GM19328 (cell line): ENCODE measurements at regions not wholly inside any gene's neighbourhood (a gene's known extent, or its start where the extent isn't known, plus 50 kb on each side); places are given as distances from the start of the nearest gene placed in this dataset.

Source experiments
- ATAC-seq: cut with Tn5 transposase; IDR thresholded peaks from one replicate; pipeline ENCODE4 v1.9.1; 2021; ENCODE audit warnings: mild to moderate bottlenecking, moderate library complexity; ENCODE audit not compliant: unreplicated experiment

DNA sequence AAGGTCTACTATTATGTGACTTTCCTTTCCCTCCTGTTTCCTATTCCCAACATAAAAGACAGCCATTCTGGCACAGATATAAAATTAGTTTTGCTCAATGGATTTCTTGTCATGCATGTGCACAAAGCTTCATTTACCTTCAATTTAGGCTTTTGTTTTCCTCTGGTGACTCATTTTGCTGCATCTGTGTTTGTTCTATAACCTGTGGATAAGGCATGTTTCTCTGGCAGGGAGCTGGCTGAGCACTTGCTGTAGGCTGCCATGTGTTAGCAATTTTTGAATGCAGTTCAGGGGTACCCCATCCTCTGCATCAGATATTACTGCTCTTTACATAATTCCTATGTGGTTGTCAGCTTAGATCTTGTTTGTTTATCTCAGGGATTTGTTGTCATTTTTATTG lies 202.8 kb upstream of the GRID2 start:
- ATAC-seq, result no peak

DNA sequence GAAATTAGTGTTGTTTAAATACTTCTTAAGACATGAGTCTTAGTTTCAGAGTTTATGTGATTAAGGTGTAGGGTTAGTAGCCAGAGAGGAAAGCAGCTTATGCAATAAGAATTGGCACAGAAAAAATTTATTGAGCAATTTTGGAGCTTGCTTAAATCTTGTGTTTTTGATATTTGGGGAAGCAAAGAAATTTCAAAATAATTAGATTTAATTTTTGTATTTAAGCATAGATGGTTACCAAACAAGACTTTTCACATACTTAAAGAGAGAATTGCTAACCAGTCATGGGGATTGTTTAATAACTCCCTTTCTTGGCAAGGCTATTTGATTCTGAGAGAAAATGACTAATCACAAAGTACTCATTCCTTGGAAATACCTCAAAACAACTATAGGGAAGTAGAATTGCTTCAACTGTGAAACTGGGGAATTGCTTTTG lies 202.0 kb upstream of the GRID2 start:
- ATAC-seq, result no peak

DNA sequence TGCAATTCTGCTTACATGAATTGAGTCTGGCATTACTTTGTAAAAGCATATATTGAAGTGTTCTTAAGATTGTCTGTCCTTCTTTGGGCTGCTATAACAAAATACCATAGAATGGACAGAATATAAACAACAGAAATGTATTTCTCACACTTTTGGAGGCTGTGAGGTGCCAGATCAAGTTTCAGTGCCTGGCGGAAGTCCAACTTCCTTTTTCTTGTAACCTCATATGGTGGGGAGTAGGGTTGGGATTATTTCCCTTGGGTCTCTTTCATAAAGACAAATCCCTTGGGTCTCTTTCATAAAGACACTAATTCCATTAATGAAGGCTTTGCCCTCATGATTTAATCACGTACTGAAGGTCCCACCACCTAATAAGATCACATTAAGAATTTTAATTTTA lies 199.3 kb upstream of the GRID2 start:
- ATAC-seq, result no peak

DNA sequence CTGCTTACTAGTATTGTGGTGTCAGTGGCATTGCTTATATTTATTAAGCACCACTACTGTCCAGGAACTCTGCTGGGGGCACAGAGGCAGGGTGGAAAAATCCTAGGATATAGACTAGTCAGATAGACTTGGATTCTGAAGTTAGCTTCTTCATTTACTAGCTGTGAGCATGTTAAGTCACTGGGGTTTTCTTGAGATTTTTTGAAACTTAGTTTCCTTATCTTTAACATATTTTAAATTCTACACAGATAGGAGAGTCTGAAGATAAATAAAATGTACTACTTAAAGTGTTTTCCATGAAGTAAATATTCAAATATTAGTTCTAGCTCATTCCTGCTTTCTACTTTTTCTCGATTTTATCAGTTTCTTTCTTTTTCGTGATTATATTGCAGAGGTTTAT lies 196.9 kb upstream of the GRID2 start:
- ATAC-seq, result no peak

DNA sequence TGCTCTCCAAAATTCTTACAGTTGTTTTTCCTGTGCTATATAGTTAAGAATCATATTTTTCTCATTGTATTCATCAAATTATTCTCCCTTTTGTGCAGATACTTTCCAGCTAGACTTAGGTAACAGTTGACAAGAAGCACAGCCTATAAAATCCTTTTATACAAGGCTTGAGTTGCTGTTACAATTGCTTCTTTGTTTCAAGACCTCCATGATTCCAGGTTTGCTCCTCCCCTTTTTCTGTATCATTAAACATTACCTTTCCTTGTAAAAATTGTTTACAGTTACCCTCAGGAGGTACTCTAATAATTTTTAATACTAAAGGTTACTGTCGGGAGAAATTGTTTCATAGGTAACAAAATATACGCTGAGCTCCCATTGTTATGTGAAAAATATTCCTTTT lies 192.3 kb upstream of the GRID2 start:
- no peak for ATAC-seq

DNA sequence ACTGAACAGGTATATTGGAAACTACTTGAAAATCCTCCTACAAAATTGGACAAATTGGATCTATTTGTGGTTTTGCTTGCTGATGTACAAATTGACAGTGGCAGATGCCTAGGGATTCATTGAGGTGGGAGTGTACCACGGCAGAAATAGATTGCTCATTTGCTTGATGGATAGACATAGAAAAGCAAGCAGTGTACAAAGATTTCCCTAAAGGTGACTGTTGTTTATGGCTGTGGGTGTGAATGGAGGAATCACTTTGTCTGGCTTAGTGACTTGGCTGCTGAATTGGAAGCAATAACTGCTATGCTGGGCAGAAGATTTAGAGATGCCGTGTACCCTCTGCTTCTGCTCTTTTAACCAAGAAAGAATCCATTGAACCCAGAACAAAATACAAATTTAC lies 191.0 kb upstream of the GRID2 start:
- no peak for ATAC-seq

DNA sequence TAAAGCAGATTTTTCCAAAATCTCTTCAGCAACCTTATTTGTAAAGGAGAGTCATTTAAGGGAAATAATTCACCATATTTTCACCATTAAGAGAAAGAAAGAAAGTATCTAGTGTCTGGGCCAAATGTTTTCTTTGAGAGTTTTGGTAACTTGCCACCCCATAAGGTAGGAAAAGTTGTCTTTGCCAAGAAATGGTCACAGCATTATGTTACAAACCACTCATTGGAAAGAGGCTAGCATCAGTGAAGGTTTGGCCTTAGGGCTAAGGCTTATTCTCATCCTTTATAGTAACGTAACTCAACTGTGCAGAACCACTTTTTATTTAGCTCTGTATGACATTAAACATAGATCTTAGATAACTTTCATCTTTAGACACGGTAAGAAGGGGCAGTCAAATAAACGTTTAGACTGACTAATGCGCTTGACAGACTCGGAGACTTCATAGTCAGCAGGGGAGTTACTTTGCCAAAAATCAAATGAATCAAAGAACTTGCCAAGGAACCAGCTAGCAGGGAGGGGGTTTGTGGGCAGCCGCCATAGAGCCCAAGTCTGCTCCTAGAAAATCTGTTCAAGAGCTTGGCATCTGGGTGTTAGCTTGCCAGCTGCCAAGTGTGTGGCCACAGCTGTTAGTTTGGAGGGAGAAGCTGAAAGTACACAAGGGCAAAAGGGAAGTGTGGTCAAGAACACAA lies 182.8 kb upstream of the GRID2 start:
- no peak for ATAC-seq

DNA sequence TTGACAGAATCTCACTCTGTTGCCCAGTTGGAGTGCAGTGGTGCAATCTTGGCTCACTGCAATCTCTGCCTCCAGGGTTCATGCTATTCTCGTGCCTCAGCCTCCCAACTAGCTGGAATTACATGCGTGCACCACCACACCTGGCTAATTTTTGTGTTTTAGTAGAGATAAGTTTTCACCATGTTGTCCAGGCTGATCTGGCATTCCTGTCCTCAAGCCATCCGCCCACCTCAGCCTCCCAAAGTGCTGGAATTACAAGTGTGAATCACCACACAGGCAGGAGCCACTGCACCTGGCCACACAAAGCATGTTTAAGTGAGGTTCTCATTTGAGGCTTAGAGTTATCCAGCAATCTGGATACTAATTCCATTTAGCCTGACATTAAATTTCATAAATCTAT lies 180.9 kb upstream of the GRID2 start:
- no peak for ATAC-seq

DNA sequence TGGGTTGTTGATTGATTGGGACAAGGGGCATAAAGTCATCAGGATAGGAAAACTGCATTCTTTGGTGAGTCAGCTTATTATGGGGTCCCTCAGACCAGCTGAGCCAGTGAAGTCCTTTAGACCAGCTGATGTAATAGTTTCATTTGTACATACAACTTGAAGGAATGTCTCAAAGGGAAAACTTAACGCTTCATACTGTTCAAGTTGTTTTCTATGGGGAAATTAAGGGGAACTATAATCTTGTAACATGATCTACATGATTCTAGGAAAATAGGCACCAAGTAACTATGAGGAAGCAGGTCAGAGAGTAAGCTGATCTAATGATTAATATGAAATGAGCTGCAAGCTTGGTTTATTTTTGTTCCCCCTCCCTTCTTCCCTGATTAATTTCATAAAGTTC lies 175.1 kb upstream of the GRID2 start:
- no peak for ATAC-seq

DNA sequence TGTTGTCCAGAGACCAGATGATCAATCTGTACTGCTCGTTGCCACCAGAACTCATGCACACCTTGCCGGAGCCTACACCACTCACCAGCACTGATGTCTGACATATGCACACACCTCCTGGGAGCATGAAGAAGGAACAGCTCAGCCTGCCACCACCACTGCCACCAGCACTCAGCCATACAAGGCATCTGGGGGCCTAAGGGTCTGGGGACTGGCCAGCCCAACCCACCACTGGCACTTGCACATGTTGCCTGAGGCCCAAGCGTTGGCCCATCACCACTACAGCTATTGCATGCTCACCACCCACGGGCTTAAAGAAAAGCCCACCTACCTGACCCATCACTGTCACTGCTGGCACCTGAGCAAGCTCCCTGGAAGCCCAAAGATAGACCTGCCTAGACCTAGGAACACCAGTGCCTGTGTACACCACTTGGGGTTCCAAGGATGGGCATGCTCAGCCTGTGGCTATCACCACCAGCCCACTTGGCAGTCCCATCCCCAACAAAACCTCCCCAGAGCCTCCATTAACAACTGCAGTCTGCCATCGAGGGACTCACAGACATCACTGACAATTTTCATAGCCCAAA lies 174.3 kb upstream of the GRID2 start:
- ATAC-seq, result no peak

DNA sequence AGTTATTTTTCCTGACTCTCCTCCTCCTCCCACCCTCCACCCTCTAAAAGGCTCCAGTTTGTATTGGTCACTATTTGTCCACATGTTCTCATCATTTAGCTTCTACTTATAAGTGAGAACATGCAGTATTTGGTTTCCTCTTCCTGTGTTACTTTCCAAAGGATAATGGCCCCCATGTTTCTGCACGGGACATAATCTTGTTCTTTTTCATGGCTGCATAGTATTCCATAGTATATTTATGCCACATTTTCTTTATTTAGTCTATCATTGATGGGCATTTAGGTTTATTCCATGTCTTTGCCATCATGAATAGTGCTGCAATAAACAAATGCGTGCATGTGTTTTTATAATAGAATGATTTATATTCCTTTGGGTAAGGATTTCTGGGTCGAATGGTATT lies 167.3 kb upstream of the GRID2 start:
- ATAC-seq, result no peak

DNA sequence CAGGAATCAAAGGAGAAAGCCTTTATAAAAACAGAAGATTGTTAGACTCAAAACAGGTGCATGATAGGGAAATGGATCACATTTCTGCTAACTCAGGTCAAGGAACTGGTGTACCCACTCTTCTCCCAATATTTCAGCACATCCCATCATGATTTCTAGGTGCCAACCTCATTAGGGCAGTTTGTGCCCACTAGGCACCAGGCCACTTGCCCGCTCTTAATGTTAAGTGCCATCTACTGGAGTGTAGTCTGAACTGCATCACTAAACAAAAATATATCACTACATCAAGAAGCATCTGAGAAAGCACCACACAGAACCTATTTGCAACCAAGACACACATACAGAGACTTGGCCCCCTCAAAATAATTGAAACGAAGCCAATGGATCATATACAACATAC lies 140.4 kb upstream of the GRID2 start:
- ATAC-seq, result no peak

DNA sequence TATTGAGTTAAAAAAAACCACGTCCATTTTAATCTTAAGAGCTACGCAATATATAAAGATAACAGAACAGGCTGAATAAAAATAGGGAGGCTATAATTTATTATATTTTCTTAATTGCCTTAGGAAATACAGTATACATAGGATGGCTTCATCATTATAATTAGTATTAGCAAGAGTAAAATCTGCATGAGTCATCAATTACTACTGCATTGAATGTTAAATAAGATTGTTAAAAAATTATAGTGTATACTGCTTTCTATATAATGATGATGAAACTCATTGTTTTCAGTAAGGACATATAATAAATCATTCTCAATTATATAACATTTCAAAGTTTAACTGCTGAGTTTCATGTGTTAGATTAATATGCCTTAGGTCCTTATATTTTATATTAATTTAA lies 133.4 kb upstream of the GRID2 start:
- ATAC-seq, result no peak

DNA sequence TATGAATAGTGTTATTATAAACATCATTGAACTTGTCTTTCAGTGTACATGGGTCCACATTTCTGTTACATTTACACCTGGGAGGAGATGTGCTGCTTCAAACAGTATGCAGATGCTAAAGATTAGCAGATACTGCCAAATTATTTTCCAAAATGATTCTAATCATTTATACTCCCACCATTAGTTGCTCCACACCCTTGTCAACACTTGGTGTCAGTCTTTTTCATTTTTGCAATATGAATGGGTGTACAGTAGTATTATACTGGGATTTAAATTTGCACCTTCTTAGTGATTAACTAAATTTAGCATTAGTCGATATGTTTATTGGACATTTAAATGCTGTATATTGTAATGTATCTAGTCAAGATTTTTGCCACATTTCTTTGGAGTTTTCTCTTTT lies 131.6 kb upstream of the GRID2 start:
- ATAC-seq, result no peak

DNA sequence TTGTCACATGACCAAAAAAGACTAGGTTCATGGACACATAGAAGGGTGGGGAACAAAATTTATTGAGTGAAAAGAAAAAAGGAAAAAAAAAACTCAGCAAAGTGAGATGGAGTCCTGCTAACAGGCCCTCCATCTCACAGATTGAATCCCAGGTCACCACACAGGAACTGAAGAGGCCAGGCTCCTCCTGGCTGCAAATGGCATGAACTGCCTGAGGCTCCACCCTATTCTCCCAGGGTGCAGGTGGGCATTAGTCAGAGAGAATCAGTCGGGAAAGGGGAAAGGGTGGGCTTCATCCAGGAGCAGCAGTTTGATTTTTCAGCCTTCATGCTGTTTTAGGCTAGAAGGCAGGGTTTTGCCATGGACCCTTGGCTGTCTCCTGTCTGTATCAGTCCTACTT lies 128.5 kb upstream of the GRID2 start:
- no peak for ATAC-seq

DNA sequence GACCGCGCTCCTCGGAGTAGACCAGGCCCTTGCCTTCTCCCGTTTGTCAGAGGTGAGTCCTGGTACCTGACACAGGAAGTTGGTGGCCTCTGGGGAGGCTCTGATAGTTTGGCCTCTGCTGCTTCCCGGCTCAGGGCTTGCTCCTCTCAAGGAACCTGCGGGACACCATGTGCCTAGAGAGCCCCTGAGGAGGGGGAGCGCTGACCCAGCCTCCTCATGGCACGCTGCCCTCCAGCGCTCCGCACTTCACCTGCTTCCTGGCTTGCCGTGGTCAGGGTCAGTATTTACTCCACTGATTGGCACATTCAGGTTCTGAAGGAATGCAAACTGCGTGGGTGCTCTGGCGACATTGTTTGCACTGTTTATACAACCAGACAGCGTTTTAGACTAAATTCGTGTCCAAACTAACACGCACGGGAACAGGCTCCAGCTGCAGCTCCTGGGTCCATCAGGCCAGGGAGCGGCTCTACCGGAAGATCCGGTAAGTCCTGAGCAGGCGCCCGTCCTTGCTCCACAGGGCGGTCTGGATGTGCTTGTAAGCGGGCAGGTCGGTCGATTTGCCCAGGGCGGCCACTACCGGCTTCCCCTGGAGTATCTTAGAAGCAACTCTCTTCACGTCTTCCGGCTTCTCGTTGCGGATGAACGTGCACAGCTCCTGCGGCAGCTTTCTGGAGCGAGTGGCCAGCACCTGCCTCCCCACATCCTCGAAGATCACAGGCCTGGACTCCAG lies 121.6 kb upstream of the GRID2 start:
- no peak for ATAC-seq

DNA sequence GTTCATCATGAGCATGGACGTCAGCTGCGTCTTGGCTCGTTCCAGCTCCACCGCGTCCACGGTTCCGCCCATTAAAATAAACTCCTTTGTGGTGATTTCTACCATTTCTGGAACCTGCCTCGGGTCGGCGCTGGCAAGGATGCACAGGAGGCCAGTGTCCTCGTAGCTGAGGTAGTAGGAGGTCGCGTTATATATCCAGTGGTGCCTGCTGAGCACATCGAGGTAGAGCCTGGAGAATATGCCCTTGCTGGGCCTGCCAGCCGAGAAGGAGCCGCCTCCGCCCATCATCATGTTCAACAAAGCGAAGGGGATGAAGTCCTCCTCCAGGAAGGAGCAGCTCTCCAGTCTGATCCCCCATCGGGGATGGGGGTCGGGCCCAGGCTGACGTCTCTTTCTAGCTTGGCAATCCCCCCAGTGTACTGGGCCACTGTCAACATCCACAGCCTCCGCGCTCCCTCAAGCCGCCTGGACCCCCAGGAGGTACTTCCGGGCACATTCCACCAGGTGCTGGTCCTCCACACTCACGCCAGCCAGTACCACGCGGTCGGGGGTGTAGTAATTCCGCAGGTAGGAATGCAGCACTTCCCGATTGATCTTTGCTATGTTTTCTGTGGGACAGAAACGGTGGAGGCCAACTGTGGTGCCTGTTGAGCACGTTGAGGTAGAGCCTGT lies 120.9 kb upstream of the GRID2 start:
- ATAC-seq, result no peak

DNA sequence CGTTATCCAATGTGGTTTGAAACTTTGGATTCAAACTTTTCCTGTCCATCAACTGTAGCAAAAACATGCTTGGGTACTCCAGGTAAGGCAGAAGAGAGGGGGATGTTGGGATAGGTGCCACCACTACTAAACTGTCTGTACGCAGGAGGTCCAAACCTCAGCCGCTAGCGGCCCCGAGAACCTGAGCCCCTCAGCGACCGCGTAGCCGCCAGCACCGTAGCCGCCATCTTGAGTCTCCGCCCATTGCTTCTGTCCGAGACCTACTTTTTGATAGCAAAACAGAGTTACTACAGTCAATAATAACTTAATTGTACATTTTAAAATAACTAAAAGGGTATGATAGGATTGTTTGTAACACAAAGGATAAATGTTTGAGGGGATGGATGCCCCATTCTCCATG lies 119.9 kb upstream of the GRID2 start:
- ATAC-seq, result no peak

DNA sequence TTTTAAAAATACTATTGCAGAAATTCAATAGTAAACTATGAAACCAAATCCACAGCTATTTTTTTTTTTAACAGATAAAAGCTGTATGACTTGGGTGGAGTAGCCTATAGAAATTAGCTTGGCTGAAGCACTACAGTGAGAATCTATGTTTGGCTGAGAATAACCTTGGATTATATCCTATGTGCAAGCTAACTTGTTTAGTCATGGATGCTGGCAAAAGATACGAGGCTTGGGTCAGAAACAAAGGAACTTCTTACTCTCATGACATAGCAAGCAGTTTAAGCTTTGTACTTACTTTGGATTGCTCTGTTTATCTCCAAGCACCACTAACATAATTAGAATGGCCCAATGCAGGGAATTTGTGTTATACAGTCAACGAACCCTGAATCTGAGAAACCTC lies 119.2 kb upstream of the GRID2 start:
- no peak for ATAC-seq

DNA sequence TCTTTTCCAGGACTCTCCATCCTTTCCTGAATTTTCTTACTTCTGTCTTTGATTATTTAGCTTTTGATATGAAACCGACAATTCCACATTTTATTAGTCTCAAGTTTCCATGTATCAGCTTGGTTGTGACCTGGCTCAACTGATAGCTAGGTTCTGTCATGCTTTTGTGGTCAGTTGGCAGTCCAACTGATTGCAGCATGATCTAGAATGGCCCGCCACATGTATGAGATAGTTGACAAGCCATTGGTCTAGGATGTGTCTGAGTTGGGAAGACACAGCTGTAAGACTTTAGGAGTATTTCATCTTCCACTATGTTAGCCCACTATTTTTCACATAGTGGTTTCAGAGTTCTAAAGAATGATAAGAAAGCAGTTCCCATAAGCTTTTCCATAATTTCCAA lies 117.5 kb upstream of the GRID2 start:
- no peak for ATAC-seq

DNA sequence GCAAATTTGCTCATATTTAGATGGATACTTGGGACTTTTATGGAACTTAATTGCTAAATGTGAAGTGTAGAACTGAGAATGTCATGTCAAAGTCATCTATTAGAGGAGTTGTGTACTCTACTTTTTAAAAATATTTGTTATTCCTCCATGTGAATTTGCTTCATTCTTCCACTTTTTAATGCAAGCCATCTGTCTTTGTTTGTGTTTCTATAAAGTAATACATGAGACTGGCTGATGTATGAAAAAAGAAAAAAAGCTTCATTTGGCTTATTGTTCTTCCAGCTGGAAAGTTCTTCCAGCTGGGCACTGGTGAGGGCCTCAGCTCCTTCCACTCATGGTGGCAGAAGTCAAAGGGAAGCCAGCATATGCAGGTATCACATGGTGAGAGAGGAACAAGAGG lies 114.6 kb upstream of the GRID2 start:
- no peak for ATAC-seq

DNA sequence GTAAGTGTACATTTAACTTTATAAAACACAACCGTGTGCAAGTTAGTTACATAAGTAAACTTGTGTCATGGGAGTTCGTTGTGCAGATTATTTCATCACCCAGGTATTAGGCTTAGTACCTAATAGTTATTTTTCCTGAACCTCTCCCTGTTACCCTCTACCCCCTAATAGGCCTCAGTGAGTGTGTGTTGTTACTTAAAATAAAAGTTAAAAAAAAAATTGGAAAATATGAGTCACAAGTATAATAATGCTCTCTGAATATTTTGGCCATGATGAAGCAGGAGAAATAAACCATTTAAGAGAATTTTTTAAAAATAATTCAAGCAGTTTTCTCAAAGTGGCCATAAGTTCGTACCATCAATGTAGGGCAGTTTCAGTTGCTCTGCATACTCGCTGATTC lies 105.1 kb upstream of the GRID2 start:
- ATAC-seq, result no peak
